LNCaP clone FGC (cell line): ENCODE measurements at regions not wholly inside any gene's neighbourhood (a gene's known extent, or its start where the extent isn't known, plus 50 kb on each side); places are given as distances from the start of the nearest gene placed in this dataset.
"Not testable (repeated sequence)": the region's sequence is repeated elsewhere in the genome, so short reads cannot be mapped to it uniquely, and the experiment has no call there.

ENCODE experiments used
- DNase-seq: peaks from one replicate; pipeline ENCODE4 v3.0.0-alpha.2; 2011; ENCODE audit warnings: low read depth
- H3K4me3 ChIP-seq: 2 replicates; pipeline ENCODE4 v1.5.1; 2011; ENCODE audit warnings: mild to moderate bottlenecking, low read depth, low read length, control low read depth
- TF ChIP-seq, protein P1 (sequence below): IDR thresholded peaks from 2 replicates; pipeline ENCODE4 v1.5.1; 2012; ENCODE audit warnings: mild to moderate bottlenecking; ENCODE audit not compliant: control insufficient read depth, insufficient read depth; ENCODE audit errors: extremely low read depth

DNA sequence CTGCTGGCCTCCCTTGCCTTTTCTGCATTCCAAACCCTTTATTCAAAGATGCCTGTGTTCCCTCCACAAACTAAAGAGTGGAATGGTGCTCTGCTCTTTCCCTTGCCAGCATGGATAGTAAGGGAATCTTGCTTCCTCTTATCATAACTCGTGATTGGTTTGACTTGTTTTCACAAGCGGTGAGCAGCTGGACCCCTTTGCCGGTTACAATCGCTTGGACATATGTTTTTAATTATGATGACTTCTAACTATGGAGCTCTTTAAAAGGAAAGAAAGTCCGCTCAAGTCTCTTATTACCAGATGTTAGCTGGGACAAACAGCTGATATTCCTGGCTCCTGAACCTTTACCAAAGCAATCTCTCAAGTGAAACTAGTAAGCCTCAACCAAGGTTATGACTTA lies 1094.7 kb downstream of the UQCRFS1 start:
- no peak for DNase-seq

DNA sequence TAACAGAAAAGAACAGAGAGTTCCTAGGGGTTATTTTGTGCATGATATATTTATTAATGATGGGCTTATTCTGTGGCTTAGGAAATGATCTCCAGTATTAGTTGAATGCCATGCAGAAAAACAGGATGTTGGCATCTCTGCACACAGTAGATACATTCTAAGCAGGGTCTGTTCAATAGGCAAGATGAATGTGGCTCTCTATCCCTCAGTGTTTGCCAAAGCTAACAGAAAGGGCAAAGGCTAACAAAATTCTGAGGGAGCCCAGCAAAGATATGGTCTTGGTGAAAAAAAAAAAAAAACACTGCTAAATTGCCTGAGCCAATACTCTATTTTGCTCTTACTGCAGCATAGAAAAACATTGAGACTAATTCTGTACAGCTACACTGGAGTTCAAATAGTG lies 1095.8 kb downstream of the UQCRFS1 start:
- TF ChIP-seq, protein P1, sequence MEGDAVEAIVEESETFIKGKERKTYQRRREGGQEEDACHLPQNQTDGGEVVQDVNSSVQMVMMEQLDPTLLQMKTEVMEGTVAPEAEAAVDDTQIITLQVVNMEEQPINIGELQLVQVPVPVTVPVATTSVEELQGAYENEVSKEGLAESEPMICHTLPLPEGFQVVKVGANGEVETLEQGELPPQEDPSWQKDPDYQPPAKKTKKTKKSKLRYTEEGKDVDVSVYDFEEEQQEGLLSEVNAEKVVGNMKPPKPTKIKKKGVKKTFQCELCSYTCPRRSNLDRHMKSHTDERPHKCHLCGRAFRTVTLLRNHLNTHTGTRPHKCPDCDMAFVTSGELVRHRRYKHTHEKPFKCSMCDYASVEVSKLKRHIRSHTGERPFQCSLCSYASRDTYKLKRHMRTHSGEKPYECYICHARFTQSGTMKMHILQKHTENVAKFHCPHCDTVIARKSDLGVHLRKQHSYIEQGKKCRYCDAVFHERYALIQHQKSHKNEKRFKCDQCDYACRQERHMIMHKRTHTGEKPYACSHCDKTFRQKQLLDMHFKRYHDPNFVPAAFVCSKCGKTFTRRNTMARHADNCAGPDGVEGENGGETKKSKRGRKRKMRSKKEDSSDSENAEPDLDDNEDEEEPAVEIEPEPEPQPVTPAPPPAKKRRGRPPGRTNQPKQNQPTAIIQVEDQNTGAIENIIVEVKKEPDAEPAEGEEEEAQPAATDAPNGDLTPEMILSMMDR, result no peak
- peak; percentile 60 for DNase-seq
- H3K4me3 ChIP-seq, result no peak overlapping the region

More for the DNA sequence above, 1094.7 kb downstream of the UQCRFS1 start:
- TF ChIP-seq, protein P1, result no peak
- no peak overlapping the region for H3K4me3 ChIP-seq

DNA sequence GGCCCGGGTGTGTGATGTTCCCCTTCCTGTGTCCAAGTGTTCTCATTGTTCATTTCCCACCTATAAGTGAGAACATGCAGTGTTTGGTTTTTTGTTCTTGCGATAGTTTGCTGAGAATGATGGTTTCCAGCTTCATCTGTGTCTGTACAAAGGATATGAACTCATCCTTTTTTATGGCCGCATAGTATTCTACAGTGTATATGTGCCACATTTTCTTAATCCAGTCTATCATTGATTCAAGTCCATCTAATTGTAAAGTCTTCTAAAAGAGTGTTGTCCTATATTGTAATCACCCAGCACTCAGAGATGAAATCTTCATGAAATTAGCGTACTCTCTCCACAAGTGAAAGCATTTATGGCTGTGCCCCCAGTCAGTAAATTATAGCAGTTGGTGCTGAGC lies 1096.6 kb downstream of the UQCRFS1 start:
- not testable (repeated sequence) for DNase-seq, H3K4me3 ChIP-seq

DNA sequence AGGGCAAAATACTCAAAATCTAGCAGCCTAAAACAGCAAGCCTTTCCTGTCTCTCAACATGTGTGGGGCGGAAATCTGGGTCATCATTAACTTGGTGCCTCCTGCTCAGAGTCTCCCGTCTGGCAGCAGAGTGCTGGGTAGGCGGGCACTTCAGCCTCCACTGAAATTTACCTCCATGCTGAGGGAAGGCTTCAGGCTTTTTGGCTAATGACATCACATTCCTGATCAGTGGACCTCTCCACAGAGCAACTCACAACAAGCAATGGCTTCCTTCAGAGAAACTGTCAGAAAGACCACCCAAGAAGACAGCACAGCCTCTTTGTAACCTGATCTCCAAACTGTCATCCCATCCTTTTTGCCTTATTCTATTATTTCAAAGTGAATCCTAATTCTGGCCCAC lies 1109.0 kb downstream of the UQCRFS1 start:
- TF ChIP-seq, protein P1, result no peak
- H3K4me3 ChIP-seq, result no peak overlapping the region
- no peak for DNase-seq

DNA sequence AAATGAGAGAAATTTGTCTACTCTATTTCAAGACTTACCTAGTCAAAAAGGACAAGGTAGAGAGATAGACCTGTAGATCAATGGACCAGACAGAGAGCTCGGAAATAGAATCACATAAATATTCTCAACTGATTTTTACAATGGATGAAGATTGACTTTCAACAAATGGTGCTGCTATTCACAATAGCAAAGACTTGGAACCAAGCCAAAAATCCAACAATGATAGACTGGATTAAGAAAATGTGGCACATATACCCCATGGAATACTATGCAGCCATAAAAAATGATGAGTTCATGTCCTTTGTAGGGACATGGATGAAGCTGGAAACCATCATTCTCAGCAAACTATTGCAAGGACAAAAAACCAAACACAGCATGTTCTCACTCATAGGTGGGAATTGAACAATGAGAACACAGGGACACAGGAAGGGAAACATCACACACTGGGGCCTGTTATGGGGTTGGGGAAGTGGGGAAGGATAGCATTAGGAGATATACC lies 1128.2 kb downstream of the UQCRFS1 start:
- not testable (repeated sequence) for H3K4me3 ChIP-seq, DNase-seq

DNA sequence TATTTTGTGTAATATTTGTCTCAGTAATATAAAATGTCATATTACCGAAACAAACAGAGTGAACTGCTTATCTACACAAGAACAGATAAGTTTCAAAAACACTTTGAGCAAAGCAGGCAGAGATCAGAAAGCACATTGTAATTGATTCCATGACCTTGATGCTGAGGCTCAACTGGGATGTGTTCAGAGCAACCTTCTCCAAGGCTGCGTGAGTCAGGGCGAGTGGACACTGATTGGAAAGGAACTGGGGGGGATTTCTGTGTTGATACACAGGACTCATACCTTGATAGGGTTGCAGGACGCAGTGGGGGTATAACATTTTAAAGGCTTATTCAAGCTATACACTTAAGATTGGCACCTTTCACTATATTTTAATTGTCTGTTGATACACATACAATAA lies 1136.3 kb downstream of the UQCRFS1 start:
- no peak overlapping the region for H3K4me3 ChIP-seq
- TF ChIP-seq, protein P1, result no peak
- no peak for DNase-seq

DNA sequence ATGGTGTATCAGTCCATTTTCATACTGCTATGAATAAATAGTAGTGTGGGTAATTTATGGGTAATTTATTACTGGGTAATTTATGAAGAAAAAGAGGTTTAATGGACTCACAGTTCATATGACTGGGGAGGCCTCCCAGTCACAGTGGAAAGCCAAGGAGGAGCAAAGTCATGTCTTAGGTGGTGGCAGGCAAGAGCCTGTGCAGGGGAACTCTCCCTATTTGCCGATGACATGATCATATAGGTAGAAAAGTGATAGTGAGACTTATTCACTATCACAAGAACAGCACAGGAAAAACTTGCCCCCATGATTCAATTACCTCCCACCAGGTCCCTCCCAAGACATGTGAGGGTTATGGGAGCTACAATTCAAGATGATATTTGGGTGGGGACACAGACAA lies 1137.7 kb downstream of the UQCRFS1 start:
- DNase-seq, result no peak
- TF ChIP-seq, protein P1, result no peak
- no peak overlapping the region for H3K4me3 ChIP-seq

DNA sequence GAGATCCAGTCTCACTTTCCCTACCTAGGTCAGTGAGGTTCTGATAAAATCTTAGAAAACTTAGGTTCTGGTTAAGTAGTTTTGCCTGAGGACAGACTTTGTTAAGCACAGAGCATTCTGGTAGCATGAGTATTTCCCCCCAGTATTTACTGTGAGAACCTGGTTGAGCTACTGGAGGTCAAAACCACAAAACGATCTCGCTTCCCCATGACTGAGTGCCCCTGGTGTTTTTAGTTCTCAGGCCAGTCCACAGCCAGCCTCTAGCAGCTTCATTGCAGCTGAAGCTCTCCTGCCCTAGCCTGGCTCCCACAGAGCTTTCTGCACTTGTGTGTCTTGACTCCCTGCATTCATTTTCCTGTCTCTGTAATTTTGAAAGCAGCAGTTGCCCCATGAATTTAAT lies 1138.2 kb downstream of the UQCRFS1 start:
- H3K4me3 ChIP-seq, result no peak overlapping the region
- no peak for DNase-seq
- TF ChIP-seq, protein P1, result no peak
